Stomach (tissue), 8 donors: ENCODE measurements at regions not wholly inside any gene's neighbourhood (a gene's known extent, or its start where the extent isn't known, plus 50 kb on each side); places are given as distances from the start of the nearest gene placed in this dataset.

Experiments used
- DNase-seq, 2 donors: peaks; one replicate each; pipeline versions ENCODE4 v3.0.0 to v3.0.0-alpha.2; 2013 to 2019
- H3K27ac ChIP-seq, 5 donors: fragments of 200-600 bp in 4 of 5; sonication (generic) in 4 of 5; one replicate each; pipeline ENCODE4 v1.5.1; 2013 to 2019; ENCODE audit warnings: mild to moderate bottlenecking in 1 of 5, moderate library complexity in 1 of 5
- H3K27me3 ChIP-seq, 3 donors: fragments of 200-600 bp; sonication (generic); one replicate each; pipeline ENCODE4 v1.5.1; 2017 to 2019; ENCODE audit warnings: mixed run types in 1 of 3
- H3K36me3 ChIP-seq, 4 donors: fragments of 200-600 bp; sonication (generic); 1 replicate in 3 of 4; 2 replicates in 1 of 4; pipeline ENCODE4 v1.5.1; 2016 to 2019
- H3K4me1 ChIP-seq, 4 donors: fragments of 200-600 bp; sonication (generic); one replicate each; pipeline ENCODE4 v1.5.1; 2016 to 2019
- H3K4me3 ChIP-seq, 4 donors: fragments of 200-600 bp; sonication (generic) in 3 of 4; one replicate each; pipeline ENCODE4 v1.5.1; 2016 to 2019; ENCODE audit warnings: mild to moderate bottlenecking in 1 of 4
- H3K9me3 ChIP-seq, 4 donors: fragments of 200-600 bp; sonication (generic); one replicate each; pipeline ENCODE4 v1.5.1; 2016 to 2019
- EP300 ChIP-seq: sonication (generic); formaldehyde crosslinking; IDR thresholded peaks from one replicate; pipeline ENCODE4 v1.6.1; 2017; ENCODE audit warnings: antibody characterized with exemption
- POLR2A ChIP-seq, 4 donors: fragments of 450-650 bp; IDR thresholded peaks; one replicate each; pipeline ENCODE4 v1.6.1; 2016; ENCODE audit warnings: antibody characterized with exemption in 4 of 4, control low read depth in 2 of 4, mild to moderate bottlenecking in 1 of 4, moderate library complexity in 1 of 4
- POLR2AphosphoS5 ChIP-seq, 3 donors: sonication (generic); formaldehyde crosslinking; IDR thresholded peaks; one replicate each; pipeline ENCODE4 v1.6.1; 2016; ENCODE audit warnings: antibody characterized with exemption in 3 of 3
- WGBS, 5 donors: extraction: QIAGEN DNeasy Blood & Tissue Kit in 3 of 5; methylation state at CpG; one replicate each; pipeline versions ENCODE4 v1.1.5 to v1.1.7; 2013 to 2018; 5-methylcytosine and 5-hydroxymethylcytosine counted together
- intact Hi-C: fragments of 100-400 bp; cut with DNase I; formaldehyde crosslinking; loops from one replicate; pipeline ENCODE4 v1.15.1; 2023; ENCODE audit warnings: low total_unique reads
- TF ChIP-seq, protein P1 (sequence below), 7 experiments: fragments of 450-650 bp in 4 of 7; fragments of 200-600 bp in 3 of 7; sonication (generic) in 3 of 7; IDR thresholded peaks; one replicate each; pipeline ENCODE4 v1.5.1; 2016 to 2019; ENCODE audit warnings: antibody characterized with exemption in 7 of 7, control low read depth in 2 of 7, mild to moderate bottlenecking in 1 of 7
- donor health status: healthy with polysubstance abuse.
- donor health status: Bipolar disorder and iron deficiency.
- donor health status: healthy.

DNA sequence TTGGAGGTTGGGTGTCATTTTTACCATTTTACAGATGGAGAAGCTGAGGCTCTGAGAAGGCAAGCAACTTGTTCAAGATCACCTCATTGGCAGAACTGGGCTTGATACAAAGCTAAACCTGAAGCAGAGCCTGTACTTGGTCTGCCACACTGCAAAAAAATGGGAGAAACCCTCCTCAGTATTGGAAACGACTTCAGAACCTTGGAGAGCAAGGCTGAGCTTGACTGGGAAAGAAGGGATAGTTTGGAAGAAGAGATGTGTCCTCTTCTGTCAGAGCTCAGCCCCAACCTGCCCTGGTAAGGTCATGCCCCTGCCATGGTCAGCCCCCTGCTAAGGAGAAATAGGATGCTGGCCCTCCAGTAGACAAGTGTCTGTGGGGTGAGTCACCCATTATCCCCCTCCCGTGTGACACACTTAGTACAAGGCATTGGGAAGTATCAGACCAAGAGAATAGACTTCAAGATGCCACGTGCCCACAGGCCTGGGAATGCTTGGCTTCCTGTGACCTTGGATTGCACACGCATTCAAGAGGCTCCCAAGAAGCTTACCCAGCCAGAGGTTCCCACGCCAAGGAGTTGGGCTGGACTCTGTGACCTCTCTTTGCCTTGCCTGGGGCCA lies 56.2 kb upstream of the SMNDC1 start:
- Histone ChIP-seq H3K9me3 (no peaks in the 10 kb centered on the region), H3K4me3 (no peak overlapping the region), H3K27me3 (no peaks in the 10 kb centered on the region), H3K27ac (no peak overlapping the region), H3K4me1 (peaks cover 0 to 15% (median 11%) of the 10 kb centered on the region in 4 donors), H3K36me3 (no peaks in the 10 kb centered on the region)
- no peak for DNase-seq
- no peak for TF ChIP-seq POLR2A (IDR thresholded peaks at IDR 0.05)
- TF ChIP-seq EP300 = no peak
- TF ChIP-seq POLR2AphosphoS5 (IDR thresholded peaks at IDR 0.05) = no peak
- TF ChIP-seq, protein P1, sequence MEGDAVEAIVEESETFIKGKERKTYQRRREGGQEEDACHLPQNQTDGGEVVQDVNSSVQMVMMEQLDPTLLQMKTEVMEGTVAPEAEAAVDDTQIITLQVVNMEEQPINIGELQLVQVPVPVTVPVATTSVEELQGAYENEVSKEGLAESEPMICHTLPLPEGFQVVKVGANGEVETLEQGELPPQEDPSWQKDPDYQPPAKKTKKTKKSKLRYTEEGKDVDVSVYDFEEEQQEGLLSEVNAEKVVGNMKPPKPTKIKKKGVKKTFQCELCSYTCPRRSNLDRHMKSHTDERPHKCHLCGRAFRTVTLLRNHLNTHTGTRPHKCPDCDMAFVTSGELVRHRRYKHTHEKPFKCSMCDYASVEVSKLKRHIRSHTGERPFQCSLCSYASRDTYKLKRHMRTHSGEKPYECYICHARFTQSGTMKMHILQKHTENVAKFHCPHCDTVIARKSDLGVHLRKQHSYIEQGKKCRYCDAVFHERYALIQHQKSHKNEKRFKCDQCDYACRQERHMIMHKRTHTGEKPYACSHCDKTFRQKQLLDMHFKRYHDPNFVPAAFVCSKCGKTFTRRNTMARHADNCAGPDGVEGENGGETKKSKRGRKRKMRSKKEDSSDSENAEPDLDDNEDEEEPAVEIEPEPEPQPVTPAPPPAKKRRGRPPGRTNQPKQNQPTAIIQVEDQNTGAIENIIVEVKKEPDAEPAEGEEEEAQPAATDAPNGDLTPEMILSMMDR (IDR thresholded peaks at IDR 0.05) = no peak
- WGBS, 5 donors = 76 to 87% (median 81%) methylated on average over 4 to 5 of the region's 5 CpGs
- intact Hi-C loops = no loop called here

DNA sequence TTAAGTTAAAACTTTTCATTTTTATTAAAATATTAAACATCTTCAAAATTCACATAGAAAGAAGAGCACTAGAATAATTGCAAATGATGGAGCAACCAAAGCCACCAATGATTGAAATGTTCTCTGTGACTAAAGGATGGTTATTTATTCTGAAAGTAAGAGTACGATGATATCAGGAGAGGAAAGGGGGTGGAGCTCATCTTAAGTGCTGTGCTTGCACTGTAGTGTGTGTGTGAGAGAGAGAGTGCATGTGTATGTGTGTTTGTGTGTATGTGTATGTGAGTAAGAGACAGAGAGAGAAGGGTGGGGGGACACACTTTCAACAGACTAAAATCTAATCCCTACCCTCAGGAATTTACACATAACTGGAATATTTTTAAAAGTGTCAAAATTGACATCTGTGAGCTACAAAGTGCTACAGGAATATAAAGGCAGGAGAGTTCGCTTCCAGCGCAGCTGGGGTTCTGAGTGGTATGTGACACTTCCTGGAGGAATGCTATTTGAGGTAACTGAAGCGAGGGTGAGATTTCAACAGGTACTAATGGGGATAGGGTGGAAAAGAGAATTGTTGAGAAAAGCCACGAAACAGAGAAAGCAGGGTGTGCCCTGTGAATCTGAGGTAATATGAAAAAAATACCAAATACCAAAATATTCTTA lies 57.2 kb upstream of the SMNDC1 start:
- no peaks in the 10 kb centered on the region for H3K36me3 ChIP-seq
- peaks cover 0 to 11% (median 9%) of the 10 kb centered on the region in 4 donors for H3K4me1 ChIP-seq
- no peak overlapping the region for H3K4me3 ChIP-seq
- H3K27ac ChIP-seq = no peak overlapping the region
- H3K9me3 ChIP-seq = no peaks in the 10 kb centered on the region
- WGBS, 5 donors = 66 to 74% (median 69%) methylated on average over 5 of the region's 5 CpGs
- no peak for TF ChIP-seq POLR2A (IDR thresholded peaks at IDR 0.05)
- no peak for TF ChIP-seq EP300
- TF ChIP-seq, protein P1 (IDR thresholded peaks at IDR 0.05) = no peak
- TF ChIP-seq POLR2AphosphoS5 (IDR thresholded peaks at IDR 0.05) = no peak
- no peak for DNase-seq
- intact Hi-C loops = no loop called here
- H3K27me3 ChIP-seq = no peaks in the 10 kb centered on the region

DNA sequence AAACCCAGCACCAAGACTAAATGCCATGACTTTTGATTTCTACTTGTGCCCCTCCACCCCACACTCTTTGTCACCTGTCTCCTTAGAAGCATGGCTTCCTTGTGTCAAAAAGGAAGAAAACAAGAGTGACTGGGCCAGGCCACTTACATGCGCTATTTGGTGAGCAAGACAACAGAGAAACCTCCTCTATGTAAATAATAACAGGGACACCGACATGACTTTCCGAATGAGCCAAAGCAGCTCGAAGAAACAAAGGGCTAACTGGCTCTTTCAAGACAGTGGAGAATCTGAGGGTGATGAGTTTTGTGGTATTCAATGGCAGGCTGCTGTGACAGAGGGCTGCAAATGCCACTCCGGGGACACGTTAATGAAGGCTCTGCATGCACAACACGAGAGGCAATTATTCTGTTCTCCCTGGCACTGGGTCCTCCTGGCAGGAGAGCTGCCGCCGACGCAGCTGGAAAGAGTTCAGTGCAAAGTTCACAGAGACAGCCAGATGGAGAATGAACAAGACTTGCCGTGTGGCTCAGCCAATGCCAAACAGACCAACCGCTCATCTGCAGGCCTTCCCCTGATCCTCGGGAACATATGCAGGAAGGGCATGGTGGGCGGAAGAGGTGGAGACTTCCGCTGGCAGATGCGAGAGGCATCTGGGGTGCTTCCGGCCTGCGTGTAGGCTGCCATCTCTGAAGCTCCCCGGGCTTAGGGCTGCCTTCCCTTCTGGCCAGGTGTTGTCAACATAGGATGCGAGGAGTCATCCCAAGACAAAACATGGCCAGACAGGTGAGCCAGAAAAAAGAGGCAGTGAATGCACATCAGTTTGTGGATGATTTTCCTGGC lies 59.1 kb upstream of the SMNDC1 start:
- H3K27ac ChIP-seq = no peak overlapping the region
- intact Hi-C loops = no loop called here

DNA sequence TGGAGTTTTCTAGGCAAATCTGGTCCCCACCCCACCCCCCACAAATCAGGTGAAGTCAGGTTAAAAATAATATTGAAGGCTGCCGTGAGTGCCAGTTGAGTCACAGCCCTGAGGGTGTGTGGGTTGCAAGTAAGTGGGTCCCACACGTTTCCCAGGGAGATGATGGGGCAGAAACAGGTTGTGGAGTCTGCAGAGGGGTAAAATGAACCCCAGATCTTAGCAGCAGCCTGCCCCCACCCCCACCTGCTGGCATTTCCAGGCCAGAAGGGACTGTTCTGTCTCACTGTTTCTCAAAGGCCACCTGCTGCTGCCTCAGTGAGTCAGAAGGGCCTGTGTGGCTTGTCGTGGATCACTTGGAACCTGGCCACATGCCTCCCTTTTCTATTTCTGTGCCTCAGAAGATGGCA lies 59.8 kb upstream of the SMNDC1 start:
- TF ChIP-seq EP300 (no peak), POLR2AphosphoS5 (IDR thresholded peaks at IDR 0.05) (no peak), POLR2A (IDR thresholded peaks at IDR 0.05) (no peak)
- TF ChIP-seq, protein P1 (IDR thresholded peaks at IDR 0.05) = no peak
- no peak for DNase-seq
- no peak overlapping the region for H3K4me3 ChIP-seq
- no peak overlapping the region for H3K27ac ChIP-seq
- H3K4me1 ChIP-seq = no peaks in the 10 kb centered on the region
- intact Hi-C loops = no loop called here
- WGBS, 5 donors = 58 to 78% (median 74%) methylated on average over 3 of the region's 3 CpGs
- H3K36me3 ChIP-seq = no peaks in the 10 kb centered on the region
- no peaks in the 10 kb centered on the region for H3K9me3 ChIP-seq
- H3K27me3 ChIP-seq = no peaks in the 10 kb centered on the region

More for the DNA sequence above, 59.1 kb upstream of the SMNDC1 start:
- no peak overlapping the region for H3K4me3 ChIP-seq
- TF ChIP-seq POLR2AphosphoS5 (IDR thresholded peaks at IDR 0.05) (no peak), EP300 (no peak), POLR2A (IDR thresholded peaks at IDR 0.05) (no peak)
- TF ChIP-seq, protein P1 (IDR thresholded peaks at IDR 0.05) = no peak
- H3K36me3 ChIP-seq = no peaks in the 10 kb centered on the region
- H3K4me1 ChIP-seq = peaks cover 0 to 5% (median 0%) of the 10 kb centered on the region in 4 donors
- 73 to 82% (median 82%) methylated on average over 17 to 20 of the region's 20 CpGs for WGBS, 5 donors
- no peaks in the 10 kb centered on the region for H3K9me3 ChIP-seq
- no peak for DNase-seq
- H3K27me3 ChIP-seq = no peaks in the 10 kb centered on the region
